Prostate gland (tissue), 2 donors: ENCODE measurements at regions not wholly inside any gene's neighbourhood (a gene's known extent, or its start where the extent isn't known, plus 50 kb on each side); places are given as distances from the start of the nearest gene placed in this dataset.

Experiments used
- DNase-seq: peaks from one replicate; pipeline ENCODE4 v3.0.0-alpha.2; 2019; ENCODE audit warnings: low spot score
- H3K27ac ChIP-seq, 2 donors: fragments of 200-600 bp; sonication (generic); 2 replicates each; pipeline ENCODE4 v1.5.1; 2017 to 2019
- H3K27me3 ChIP-seq: fragments of 200-600 bp; sonication (generic); replicated peaks from 2 replicates; pipeline ENCODE4 v1.5.1; 2019; ENCODE audit not compliant: insufficient read depth
- H3K36me3 ChIP-seq, 2 donors: fragments of 200-600 bp; sonication (generic); 1 replicate in 1 of 2; 2 replicates in 1 of 2; pipeline versions ENCODE4 v1.5.1 to v1.8.1; 2017 to 2019
- H3K4me1 ChIP-seq: fragments of 200-600 bp; sonication (generic); replicated peaks from 2 replicates; pipeline ENCODE4 v1.5.1; 2019
- H3K4me3 ChIP-seq, 2 donors: fragments of 200-600 bp; sonication (generic); 2 replicates each; pipeline ENCODE4 v1.5.1; 2017 to 2019
- H3K9me3 ChIP-seq: fragments of 200-600 bp; sonication (generic); 2 replicates; pipeline ENCODE4 v1.5.1; 2017
- POLR2A ChIP-seq: fragments of 450-650 bp; IDR thresholded peaks from one replicate; pipeline ENCODE4 v1.6.1; 2016; ENCODE audit warnings: antibody characterized with exemption, mild to moderate bottlenecking
- POLR2AphosphoS5 ChIP-seq: sonication (generic); formaldehyde crosslinking; IDR thresholded peaks from one replicate; pipeline ENCODE4 v1.6.1; 2017; ENCODE audit warnings: antibody characterized with exemption
- WGBS: methylation state at CpG from one replicate; pipeline ENCODE4 v1.1.5; 2018; 5-methylcytosine and 5-hydroxymethylcytosine counted together
- intact Hi-C: fragments of 100-400 bp; cut with DNase I; formaldehyde crosslinking; loops from one replicate; pipeline ENCODE4 v1.14.2; 2022
- TF ChIP-seq, protein P1 (sequence below), 4 experiments: fragments of 200-600 bp in 2 of 4; fragments of 450-650 bp in 2 of 4; sonication (generic) in 2 of 4; IDR thresholded peaks; 1 replicate in 3 of 4; 2 replicates in 1 of 4; pipeline ENCODE4 v1.5.1; 2016 to 2019; ENCODE audit warnings: antibody characterized with exemption in 4 of 4, mild to moderate bottlenecking in 2 of 4, moderate library complexity in 2 of 4

DNA sequence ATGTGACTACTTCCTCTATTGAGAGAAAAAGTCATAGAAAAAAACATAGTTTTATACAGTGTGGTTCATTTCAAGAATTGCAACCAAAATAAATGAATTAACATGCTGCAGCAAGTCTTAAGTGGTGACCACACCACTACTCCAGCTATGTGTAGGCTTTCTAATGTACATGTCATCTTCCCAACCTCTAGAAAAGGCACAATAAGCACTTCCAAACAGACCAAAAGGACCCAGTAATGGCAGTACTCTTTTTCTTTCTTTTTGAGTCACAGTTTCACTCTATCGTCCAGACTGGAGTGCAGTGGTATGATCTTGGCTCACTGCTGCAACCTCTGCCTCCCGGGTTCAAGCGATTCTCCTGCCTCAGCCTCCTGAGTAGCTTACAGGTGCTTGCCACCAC lies 219.3 kb upstream of the KBTBD8 start:
- H3K4me1 ChIP-seq, result no peaks in the 10 kb centered on the region
- H3K27ac ChIP-seq, result no peak overlapping the region
- DNase-seq, result no peak
- no peak overlapping the region for H3K4me3 ChIP-seq
- H3K27me3 ChIP-seq, result no peaks in the 10 kb centered on the region
- TF ChIP-seq POLR2A (no peak), POLR2AphosphoS5 (no peak)
- TF ChIP-seq, protein P1, sequence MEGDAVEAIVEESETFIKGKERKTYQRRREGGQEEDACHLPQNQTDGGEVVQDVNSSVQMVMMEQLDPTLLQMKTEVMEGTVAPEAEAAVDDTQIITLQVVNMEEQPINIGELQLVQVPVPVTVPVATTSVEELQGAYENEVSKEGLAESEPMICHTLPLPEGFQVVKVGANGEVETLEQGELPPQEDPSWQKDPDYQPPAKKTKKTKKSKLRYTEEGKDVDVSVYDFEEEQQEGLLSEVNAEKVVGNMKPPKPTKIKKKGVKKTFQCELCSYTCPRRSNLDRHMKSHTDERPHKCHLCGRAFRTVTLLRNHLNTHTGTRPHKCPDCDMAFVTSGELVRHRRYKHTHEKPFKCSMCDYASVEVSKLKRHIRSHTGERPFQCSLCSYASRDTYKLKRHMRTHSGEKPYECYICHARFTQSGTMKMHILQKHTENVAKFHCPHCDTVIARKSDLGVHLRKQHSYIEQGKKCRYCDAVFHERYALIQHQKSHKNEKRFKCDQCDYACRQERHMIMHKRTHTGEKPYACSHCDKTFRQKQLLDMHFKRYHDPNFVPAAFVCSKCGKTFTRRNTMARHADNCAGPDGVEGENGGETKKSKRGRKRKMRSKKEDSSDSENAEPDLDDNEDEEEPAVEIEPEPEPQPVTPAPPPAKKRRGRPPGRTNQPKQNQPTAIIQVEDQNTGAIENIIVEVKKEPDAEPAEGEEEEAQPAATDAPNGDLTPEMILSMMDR (IDR thresholded peaks at IDR 0.05), result no peak
- WGBS, result 94% methylated on average over 3 of the region's 3 CpGs
- no peaks in the 10 kb centered on the region for H3K36me3 ChIP-seq
- intact Hi-C loops, result no loop called here
- H3K9me3 ChIP-seq, result no peaks in the 10 kb centered on the region

DNA sequence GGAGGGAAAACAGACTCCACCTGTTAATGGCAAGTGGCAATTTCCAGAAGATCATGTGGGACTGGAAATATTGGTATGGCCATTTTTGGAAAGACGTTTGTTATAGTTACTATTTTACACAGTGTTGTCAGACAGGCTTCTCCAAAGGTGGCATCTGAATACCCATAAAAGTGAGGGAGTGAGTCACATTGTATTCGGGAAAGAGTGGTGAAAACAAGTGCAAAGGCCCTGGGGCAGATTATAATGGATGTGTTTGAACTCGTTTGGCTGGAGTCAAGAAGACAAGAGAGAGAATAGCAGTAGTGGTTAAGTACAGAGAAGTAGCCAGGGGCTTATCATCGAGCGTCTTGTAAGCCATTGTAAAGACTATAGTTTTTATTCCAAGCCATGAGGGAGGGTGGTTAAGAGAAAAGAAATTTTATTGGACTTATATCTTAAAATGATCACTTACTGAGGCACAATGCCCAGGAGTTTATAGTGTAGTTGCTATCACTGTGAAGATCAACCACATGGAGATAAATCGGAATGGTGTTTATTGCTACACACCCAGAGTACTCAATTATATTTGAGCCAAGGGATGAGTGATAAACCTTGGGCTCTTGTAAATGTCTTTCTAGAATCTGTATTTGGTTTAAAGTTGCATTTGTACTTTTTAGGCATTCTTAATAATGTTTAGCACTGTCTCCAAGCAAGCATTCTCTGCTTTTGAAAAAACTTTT lies 212.8 kb upstream of the KBTBD8 start:
- Histone ChIP-seq H3K9me3 (no peaks in the 10 kb centered on the region), H3K27ac (no peak overlapping the region), H3K36me3 (no peaks in the 10 kb centered on the region), H3K27me3 (no peaks in the 10 kb centered on the region), H3K4me1 (no peaks in the 10 kb centered on the region), H3K4me3 (no peak overlapping the region)
- intact Hi-C loops, result no loop called here
- no peak for TF ChIP-seq POLR2A
- TF ChIP-seq, protein P1 (IDR thresholded peaks at IDR 0.05), result no peak
- TF ChIP-seq POLR2AphosphoS5, result peak; percentile 54
- peak; percentile 58 for DNase-seq
- WGBS, result 13% methylated on average over 6 of the region's 6 CpGs

DNA sequence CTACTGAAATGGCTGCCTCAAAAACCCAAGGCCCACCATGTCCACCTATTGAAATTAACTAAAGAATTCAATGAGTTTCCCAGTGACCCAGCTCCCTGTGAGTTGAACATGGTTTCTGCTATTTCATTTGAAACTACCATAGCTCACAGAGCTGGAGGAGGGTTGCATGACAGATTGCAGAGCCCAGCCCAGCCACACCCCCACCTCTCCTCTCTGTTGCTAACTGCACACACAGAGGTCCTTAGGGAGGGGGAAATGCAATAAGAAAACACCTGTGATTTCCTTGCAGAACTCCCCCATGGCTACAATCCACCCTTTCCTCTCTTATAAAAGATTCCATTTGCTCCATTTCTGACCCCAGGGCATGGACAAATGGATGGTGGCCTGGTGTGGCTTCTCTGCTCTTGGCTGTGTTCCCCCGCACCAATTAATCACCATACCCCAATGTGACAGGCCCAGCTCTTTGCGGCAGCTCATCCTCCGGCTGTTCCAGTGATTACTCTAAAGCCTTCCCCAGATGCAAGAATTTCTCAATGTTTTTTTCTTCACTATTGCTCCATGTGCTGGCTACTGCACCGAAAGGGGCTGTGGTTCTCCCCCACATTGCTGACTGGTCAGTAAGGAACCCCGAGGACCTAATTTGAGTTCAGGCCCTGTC lies 208.4 kb upstream of the KBTBD8 start:
- no peaks in the 10 kb centered on the region for H3K9me3 ChIP-seq
- no peak for DNase-seq
- H3K27me3 ChIP-seq, result no peaks in the 10 kb centered on the region
- no peaks in the 10 kb centered on the region for H3K36me3 ChIP-seq
- H3K4me3 ChIP-seq, result no peak overlapping the region
- H3K27ac ChIP-seq, result no peak overlapping the region
- H3K4me1 ChIP-seq, result no peaks in the 10 kb centered on the region
- TF ChIP-seq, protein P1 (IDR thresholded peaks at IDR 0.05), result no peak
- TF ChIP-seq POLR2A, result no peak
- no peak for TF ChIP-seq POLR2AphosphoS5
- WGBS, result 81% methylated on average over 5 of the region's 5 CpGs
- intact Hi-C loops, result no loop called here

DNA sequence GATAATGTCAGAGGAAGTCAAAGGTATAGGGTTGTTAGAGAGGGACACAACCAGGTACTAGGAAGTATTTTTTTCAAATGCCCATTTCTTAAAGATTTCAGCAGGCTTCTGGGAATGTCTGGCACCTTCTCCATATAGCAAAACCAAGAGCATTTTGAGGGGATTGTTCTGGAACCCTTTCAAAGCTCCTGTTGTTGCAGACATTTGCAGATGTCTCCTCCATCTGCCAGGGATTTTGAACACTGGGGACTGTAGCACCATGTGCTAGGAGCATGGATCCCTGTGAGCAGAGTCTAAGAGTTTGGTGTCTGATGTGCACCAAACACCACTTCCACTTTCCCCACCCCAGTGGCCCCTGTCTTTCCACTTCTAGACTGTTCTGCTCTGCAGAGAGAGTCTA lies 206.0 kb upstream of the KBTBD8 start:
- Histone ChIP-seq H3K36me3 (no peaks in the 10 kb centered on the region), H3K27me3 (no peaks in the 10 kb centered on the region), H3K4me1 (no peaks in the 10 kb centered on the region), H3K27ac (no peak overlapping the region), H3K4me3 (no peak overlapping the region), H3K9me3 (no peaks in the 10 kb centered on the region)
- intact Hi-C loops, result no loop called here
- TF ChIP-seq POLR2AphosphoS5, result no peak
- TF ChIP-seq, protein P1 (IDR thresholded peaks at IDR 0.05), result no peak
- no peak for TF ChIP-seq POLR2A
- no peak for DNase-seq

DNA sequence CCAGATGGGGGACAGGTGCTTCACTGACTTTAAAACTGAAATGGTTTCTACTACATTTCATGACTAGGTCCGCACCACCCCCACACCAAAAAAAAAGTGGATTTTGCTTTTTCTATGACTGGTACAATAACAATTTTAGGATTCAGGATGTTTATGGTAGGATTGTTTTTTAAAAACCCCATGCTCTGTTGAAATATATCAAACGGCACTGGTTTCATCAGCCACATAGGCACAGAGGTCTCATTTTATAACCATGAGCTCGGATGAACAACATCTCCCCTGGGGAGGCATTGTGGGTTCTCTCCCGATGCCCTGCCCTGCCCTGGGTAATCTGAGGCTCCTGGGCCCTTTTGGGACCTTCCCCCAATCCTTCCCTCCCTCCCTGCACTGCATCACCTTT lies 202.7 kb upstream of the KBTBD8 start:
- no peak for TF ChIP-seq POLR2A
- TF ChIP-seq, protein P1 (IDR thresholded peaks at IDR 0.05), result no peak
- no peak overlapping the region for H3K4me3 ChIP-seq
- intact Hi-C loops, result no loop called here
- 81% methylated on average over 4 of the region's 4 CpGs for WGBS
- H3K36me3 ChIP-seq, result no peaks in the 10 kb centered on the region
- H3K4me1 ChIP-seq, result no peaks in the 10 kb centered on the region
- H3K9me3 ChIP-seq, result no peaks in the 10 kb centered on the region
- DNase-seq, result no peak
- H3K27ac ChIP-seq, result no peak overlapping the region
- H3K27me3 ChIP-seq, result no peaks in the 10 kb centered on the region
